Activated T-helper 1 cell treated with Interleukin-2 at 50 U/mL for 16 hours (primary cell): ENCODE measurements at regions not wholly inside any gene's neighbourhood (a gene's known extent, or its start where the extent isn't known, plus 50 kb on each side); places are given as distances from the start of the nearest gene placed in this dataset.

Source experiments
- DNase-seq: peaks from one replicate; pipeline ENCODE4 v3.0.0-alpha.2; 2020; ENCODE audit warnings: low read depth

- DNase-seq: no peak
Measured at GRCh38 chr11:115695677-115696364, 191.6 kb upstream of the CADM1 start.

DNA sequence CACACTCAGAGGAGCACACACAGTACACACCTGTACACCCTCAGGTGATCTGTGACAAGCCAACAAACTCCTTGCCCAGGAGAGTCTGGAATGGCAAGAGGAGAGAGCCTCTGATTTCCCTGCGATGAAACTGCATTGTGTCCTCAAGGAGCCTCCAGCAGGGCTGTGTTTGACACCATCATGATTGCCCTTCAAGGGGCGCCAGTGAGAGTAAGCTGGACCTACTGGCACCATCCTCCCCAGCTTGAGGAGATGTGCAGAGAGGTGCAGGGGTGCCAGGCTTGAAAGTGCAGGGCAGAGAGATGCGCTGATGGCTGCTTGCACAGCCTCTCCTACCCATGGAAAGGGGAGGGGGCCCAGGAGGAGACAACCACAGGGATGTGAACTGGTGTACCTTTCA, 188.8 kb upstream of the CADM1 start:
- no peak for DNase-seq

- DNase-seq: no peak
Measured at GRCh38 chr11:115691030-115691429, 186.8 kb upstream of the CADM1 start.

GRCh38 chr11:115687934-115688333, 183.7 kb upstream of the CADM1 start:
- DNase-seq: no peak

- no peak for DNase-seq
Measured at GRCh38 chr11:115684699-115685098, 180.5 kb upstream of the CADM1 start.

- no peak for DNase-seq
Measured at GRCh38 chr11:115684135-115684534, 179.9 kb upstream of the CADM1 start.

DNA sequence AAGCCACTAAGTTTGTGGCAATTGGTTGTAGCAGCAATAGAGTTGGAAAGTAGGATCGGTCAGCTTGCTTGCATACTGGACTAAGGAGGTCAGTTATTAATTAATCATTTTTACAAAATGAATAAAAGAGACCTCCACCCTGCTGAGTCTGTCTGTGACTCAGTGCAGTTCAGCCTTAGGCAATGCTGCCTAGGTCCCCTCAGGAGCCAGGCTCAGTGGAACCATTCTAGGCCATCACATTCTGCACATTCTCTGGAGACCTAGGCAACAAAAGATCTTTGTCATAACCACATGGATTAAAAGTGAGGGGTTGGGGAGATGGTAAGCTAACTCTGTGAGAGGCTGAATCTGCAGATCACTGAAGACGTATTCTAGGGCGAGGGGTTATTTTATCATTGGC, 178.7 kb upstream of the CADM1 start:
- DNase-seq: no peak

GRCh38 chr11:115682101-115682500, 177.9 kb upstream of the CADM1 start:
- DNase-seq: no peak

- DNase-seq: no peak
Measured at GRCh38 chr11:115679945-115680344, 175.7 kb upstream of the CADM1 start.

GRCh38 chr11:115678942-115679341, 174.7 kb upstream of the CADM1 start:
- no peak for DNase-seq

DNA sequence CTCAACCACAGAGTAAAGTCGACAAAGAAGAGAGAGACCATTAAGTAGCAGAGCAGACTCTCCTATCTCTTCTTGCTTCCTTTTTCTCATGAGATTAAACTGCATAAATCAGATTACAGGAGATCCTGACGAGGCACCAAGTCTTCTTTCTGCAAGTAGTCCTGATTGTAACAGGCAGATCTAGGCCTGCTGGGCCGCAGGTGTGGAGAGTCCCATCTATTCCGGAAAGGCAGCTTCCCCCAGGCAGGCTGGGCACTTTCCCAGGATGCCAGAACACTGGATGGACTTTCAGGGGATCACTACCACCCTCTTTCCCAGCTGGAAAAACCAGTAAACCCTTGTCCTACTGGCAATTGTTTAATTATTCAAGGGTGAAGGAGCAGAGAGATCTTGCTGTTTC, 173.0 kb upstream of the CADM1 start:
- DNase-seq: no peak

DNA sequence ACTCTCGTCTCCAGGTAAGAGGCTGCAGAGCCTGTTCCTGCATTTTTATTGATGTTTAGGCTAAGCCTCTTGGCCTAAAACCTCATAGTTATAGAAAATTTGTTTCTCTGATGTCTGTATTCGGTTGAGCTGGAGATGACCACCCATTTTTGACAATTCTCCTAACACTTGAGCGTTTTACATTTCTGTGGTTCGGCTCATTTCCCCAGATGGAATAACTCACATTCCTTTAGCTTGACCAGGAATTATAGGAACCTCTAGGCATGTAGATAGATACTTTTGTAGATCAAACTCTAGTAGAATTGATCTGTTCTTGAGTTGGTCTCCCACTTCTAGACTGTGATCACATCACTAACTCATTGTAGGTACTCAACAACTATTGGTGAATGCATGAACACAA, 172.6 kb upstream of the CADM1 start:
- DNase-seq: no peak

DNA sequence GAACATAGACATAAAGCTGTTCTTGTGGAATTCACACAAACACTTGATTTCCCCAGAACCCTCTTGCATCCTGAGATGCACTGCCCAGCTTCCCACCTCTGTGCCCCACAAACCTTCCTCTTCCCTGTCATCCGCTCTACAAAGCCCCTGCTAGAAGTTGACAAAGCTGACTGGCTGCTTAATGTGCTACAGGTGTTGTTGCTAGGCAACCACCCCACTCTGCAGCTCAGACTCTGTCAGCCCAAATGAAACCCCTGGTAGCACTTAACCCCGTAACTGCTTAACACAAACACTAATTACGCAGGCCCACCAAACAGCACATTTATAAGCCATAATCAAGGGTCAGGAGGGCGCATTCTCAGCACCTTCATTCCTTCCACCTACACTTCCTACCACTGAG, 172.0 kb upstream of the CADM1 start:
- DNase-seq: no peak

- DNase-seq: no peak
Measured at GRCh38 chr11:115674937-115675544, 170.8 kb upstream of the CADM1 start.

DNA sequence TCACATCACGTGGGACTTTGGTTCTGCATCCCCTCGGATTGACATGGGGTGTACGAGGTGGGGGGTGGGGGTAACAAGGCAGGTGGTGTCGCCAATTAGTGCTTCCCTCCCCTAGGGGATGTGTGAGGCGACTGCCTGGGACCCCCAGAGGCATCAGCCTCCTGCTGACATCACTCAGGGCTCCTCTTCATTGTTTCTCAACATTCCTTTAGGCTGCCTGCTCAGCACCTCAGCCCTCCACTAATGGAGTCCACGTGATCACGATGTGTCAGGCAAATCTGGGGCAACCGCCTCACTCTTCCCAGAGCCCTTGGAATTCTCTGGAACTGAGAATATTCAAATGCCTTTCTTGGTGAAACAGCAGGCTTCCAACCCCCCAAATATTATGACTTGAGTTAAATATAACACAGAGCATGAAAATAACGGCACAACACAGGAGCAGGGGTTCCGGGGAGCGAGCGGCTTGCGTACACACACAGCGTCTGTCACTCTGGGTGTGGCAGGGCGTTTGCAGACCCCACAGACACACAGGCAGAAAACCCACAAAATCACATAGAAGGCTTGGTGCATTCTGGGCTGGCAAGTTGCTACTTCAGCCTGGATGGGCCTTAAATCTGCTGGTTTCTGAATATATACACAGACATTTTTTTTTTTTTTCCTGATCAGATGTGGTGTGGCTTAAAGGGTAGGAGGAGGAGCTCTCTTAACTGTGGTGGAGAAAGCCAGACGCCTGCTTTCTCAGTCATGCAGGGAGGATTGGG, 170.1 kb upstream of the CADM1 start:
- DNase-seq: no peak

- no peak for DNase-seq
Measured at GRCh38 chr11:115673720-115674119, 169.5 kb upstream of the CADM1 start.

DNA sequence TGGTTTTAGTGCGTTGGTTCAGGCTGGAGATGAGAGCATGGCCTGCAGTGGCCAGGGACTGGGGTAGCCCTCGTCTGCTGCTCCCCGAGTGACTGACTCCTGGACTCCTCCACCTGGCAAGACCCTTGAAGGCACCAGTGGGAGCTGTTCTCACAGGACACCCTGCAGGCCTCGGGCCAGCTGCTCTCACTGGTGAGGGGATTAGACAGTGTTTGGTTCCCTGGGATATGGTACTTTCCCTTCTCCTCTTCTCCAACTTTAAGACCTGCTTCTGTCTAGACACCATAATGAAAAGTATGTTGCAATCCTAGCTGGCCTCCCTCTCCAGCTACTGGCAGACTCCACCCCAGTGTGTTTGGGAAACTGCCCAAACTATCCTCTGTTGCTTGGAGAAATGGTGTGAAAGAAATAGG, 168.8 kb upstream of the CADM1 start:
- no peak for DNase-seq

DNA sequence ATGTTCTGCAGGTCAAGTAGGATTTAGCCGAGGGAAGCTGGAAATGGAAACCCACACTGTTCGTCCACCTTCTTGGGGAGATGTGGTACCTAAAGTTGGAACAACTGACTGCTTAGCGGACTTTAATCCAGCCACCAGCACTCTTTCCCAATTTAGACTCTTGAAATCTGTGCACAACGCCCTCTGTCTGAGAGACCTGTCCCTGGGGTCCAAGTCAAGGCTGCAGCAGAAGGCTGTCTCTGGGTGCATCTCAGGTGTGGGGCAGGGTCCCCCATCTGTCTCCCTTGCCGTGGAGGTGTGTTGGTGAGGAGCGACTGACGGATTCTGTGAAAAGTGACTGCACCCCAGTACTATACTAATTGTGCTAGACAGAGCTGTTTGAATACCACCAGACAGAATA, 168.2 kb upstream of the CADM1 start:
- DNase-seq: no peak

DNA sequence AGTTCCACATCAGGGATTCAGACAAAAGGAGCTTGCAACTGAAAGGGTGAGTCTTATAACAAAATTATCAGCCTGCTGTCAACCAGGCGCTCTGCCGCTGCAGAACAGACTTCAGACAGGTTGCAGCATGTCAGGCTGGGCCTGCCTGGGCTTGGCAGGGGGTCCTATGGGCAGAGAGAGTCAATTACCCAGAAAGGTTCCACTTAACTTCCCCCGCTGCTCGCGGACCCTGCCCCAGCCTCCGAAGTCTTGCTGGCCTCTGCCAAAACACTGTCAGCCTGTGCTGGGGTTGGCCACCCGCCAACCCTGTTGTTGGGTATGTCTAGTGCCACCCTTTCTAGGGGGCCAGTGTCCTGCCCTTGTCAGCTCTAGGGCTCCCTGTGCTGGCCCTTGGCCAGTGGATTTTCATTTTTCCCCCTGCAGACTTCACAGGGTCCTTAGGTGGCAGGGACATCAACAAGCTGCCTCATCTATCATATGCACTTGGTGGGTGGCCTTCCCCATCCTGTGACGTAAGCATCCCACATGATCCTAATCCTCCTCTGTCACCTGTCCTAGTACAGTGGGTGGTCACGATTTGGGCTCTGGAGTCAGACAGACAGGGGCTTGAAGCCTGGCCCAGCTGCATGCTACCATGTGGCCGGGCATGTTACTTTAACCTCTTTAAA, 166.5 kb upstream of the CADM1 start:
- no peak for DNase-seq

GRCh38 chr11:115665958-115666357, 161.7 kb upstream of the CADM1 start:
- DNase-seq: no peak

- no peak for DNase-seq
Measured at GRCh38 chr11:115665175-115665821, 161.1 kb upstream of the CADM1 start.

DNA sequence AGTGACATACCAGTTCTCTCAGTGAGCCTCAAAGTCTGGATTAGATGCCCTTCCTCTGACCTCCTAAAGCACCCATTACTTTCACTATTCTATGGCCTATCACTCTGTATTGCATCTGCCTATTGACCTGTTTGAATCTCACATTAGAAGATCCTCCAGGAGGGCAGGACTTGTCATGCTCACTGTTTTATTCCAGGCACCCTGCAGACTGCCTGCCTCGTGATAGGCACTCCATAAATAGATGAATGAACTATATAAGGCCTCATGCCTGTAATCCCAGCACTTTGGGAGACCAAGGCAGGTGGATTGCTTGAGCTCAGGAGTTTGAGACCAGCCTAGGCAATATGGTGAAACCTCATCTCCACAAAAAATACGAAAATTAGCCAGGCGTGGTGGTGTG, 160.1 kb upstream of the CADM1 start:
- DNase-seq: no peak
